ENCODE measurements at regions not wholly inside any gene's neighbourhood (a gene's known extent, or its start where the extent isn't known, plus 50 kb on each side); places are given as distances from the start of the nearest gene placed in this dataset.

DNA sequence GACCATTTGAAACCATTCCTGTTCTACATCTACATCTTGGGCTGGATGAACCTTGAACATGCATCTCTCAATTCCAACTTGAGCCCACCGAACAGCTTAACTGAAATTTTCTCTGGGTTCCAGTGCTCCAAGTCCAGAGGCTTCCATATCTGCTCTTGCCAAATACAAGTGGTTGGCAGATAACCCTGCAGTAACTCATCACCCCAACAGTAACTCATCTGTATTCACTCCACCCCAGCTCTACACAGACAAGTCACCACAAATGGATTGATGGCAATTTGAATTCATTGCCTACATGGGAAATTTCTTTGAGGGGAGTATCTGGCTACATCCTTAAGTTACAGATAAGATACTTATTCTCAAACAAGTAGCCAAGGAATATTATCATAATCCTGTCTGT, 502.4 kb upstream of the TNP1 start:
- TF ChIP-seq CTCF (IDR thresholded peaks at IDR 0.05): no peak
- TF ChIP-seq POLR2A (IDR thresholded peaks at IDR 0.05): no peak
